ENCODE measurements at regions not wholly inside any gene's neighbourhood (a gene's known extent, or its start where the extent isn't known, plus 50 kb on each side); places are given as distances from the start of the nearest gene placed in this dataset.

DNA sequence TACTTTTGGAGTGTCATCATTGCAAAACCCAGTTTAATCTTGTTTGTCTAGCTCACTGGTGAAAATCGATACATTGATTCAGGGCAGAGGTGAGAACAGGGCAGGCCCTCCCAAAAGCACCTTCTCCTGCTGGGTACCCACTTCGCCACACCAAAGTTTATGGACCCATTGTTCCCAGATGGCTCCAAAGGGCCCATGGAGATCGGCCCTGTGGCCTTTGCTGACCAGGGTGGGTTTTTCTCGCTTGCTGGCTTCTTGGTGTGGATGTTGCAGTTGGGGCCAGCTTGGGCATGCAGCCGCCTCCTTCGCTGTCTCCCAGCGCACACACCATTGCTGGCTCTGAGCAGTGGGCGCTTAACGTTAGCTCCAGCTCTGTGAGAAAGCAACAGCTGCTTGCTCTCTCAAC, 178.1 kb upstream of the PDE10A start:
- TF ChIP-seq, protein P1, sequence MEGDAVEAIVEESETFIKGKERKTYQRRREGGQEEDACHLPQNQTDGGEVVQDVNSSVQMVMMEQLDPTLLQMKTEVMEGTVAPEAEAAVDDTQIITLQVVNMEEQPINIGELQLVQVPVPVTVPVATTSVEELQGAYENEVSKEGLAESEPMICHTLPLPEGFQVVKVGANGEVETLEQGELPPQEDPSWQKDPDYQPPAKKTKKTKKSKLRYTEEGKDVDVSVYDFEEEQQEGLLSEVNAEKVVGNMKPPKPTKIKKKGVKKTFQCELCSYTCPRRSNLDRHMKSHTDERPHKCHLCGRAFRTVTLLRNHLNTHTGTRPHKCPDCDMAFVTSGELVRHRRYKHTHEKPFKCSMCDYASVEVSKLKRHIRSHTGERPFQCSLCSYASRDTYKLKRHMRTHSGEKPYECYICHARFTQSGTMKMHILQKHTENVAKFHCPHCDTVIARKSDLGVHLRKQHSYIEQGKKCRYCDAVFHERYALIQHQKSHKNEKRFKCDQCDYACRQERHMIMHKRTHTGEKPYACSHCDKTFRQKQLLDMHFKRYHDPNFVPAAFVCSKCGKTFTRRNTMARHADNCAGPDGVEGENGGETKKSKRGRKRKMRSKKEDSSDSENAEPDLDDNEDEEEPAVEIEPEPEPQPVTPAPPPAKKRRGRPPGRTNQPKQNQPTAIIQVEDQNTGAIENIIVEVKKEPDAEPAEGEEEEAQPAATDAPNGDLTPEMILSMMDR (conservative IDR thresholded peaks at IDR 0.05 in 1 of 2, IDR thresholded peaks at IDR 0.05 in 1 of 2; ENCODE audit: extremely low read depth in 1 of 2, insufficient read depth in 1 of 2, low read depth in 1 of 2, low read length in 2 of 2): no peak
- TF ChIP-seq EZH2 (IDR thresholded peaks at IDR 0.05; ENCODE audit: borderline replicate concordance, low read length): no peak

Measured in mammary epithelial cell (primary cell).